Tibial artery (tissue), 4 donors: ENCODE measurements at regions not wholly inside any gene's neighbourhood (a gene's known extent, or its start where the extent isn't known, plus 50 kb on each side); places are given as distances from the start of the nearest gene placed in this dataset.

Source experiments
- DNase-seq, 2 donors: peaks; one replicate each; pipeline ENCODE4 v3.0.0-alpha.2; 2019
- H3K27ac ChIP-seq, 2 donors: fragments of 200-600 bp; sonication (generic) in 1 of 2; 1 replicate in 1 of 2; 2 replicates in 1 of 2; pipeline ENCODE4 v1.5.1; 2018 to 2019; ENCODE audit warnings: mild to moderate bottlenecking in 1 of 2
- H3K27me3 ChIP-seq, 2 donors: fragments of 200-600 bp; sonication (generic) in 1 of 2; one replicate each; pipeline versions ENCODE4 v1.5.1 to v1.6.0; 2016 to 2019
- H3K36me3 ChIP-seq, 3 donors: fragments of 200-600 bp; sonication (generic) in 2 of 3; one replicate each; pipeline ENCODE4 v1.5.1; 2016 to 2019; ENCODE audit warnings: mild to moderate bottlenecking in 2 of 3
- H3K4me1 ChIP-seq, 4 donors: fragments of 200-600 bp; sonication (generic) in 2 of 4; 1 replicate in 3 of 4; 2 replicates in 1 of 4; pipeline ENCODE4 v1.5.1; 2016 to 2019
- H3K4me3 ChIP-seq, 2 donors: fragments of 200-600 bp; sonication (generic) in 1 of 2; 1 replicate in 1 of 2; 2 replicates in 1 of 2; pipeline ENCODE4 v1.5.1; 2018 to 2019; ENCODE audit warnings: mild to moderate bottlenecking in 2 of 2
- H3K9me3 ChIP-seq, 3 donors: fragments of 200-600 bp; sonication (generic) in 1 of 3; one replicate each; pipeline ENCODE4 v1.5.1; 2016 to 2019
- intact Hi-C: fragments of 100-400 bp; cut with DNase I; formaldehyde crosslinking; loops from one replicate; pipeline ENCODE4 v1.15.0; 2023; ENCODE audit warnings: low total_unique reads
- TF ChIP-seq, protein P1 (sequence below), 2 experiments: fragments of 200-600 bp in 1 of 2; fragments of 450-650 bp in 1 of 2; IDR thresholded peaks; one replicate each; pipeline ENCODE4 v1.5.1; 2017 to 2019; ENCODE audit warnings: antibody characterized with exemption in 2 of 2, mild to moderate bottlenecking in 1 of 2, moderate library complexity in 1 of 2

DNA sequence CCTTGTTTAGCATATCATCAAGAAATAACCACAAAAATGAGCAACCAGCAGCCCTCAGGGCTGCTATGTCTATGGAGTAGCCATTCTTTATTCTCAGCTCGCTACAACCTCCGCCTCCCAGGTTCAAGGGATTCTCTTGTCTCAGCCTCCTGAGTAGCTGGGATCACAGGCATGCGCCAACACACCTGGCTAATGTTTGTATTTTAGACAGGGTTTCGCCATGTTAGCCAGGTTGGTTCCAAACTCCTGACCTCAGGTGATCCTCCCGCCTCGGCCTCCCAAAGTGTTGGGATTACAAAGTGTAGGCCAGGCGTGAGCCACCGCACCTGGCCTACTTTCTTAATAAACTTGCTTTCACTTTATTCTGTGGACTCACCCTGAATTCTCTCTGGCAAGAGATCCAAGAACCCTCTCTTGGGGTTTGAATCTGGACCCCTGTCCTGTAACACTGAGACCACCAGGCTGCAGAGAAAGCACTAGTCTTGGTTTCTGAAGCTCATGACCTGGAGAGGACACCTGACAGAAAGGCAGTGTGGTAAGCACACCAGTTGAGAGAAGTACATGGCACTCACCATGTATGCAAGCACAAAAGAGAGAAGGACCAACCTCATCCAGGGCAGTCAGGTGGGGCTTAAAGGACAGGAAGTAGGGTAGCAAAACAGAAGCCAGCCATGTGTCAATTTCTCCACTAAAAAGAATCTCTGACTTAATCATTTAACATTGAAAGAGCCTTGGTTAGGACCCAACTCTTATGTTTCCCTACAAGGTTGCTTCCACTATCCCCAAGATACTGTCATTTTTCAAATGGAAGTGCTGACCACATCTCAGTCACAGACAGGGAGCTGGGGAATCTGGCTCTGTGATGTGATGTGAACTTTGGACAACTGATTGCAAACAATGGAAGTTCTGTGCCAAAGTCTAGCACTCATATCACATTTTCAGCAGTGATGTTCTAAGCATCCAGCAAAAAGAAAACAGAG is 97.4 kb upstream of the DST start:
- H3K4me1 ChIP-seq, result peaks cover 0 to 31% (median 6%) of the 10 kb centered on the region in 4 donors

DNA sequence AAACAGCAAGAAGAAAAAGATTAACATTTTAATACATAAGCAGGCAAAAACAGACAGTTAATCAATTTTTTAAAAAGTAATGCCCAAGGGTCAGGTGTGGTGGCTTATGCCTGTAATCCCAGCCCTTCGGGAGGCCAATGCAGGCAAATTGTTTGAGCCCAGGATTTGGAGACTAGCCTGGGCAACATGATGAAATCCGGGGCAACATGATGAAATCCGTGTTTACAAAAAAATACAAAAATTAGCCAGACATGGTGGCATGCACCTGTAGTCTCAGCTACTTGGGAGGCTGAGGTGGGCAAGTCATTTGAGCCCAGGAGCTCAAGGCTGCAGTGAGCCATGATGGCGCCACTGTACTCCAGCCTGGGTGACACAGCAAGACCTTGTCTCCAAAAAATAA is 94.1 kb upstream of the DST start:
- Histone ChIP-seq H3K4me3 (no peak overlapping the region), H3K27me3 (no peaks in the 10 kb centered on the region), H3K4me1 (peaks cover 0 to 44% (median 4%) of the 10 kb centered on the region in 4 donors), H3K9me3 (no peaks in the 10 kb centered on the region), H3K36me3 (no peaks in the 10 kb centered on the region), H3K27ac (no peak overlapping the region)
- TF ChIP-seq, protein P1, sequence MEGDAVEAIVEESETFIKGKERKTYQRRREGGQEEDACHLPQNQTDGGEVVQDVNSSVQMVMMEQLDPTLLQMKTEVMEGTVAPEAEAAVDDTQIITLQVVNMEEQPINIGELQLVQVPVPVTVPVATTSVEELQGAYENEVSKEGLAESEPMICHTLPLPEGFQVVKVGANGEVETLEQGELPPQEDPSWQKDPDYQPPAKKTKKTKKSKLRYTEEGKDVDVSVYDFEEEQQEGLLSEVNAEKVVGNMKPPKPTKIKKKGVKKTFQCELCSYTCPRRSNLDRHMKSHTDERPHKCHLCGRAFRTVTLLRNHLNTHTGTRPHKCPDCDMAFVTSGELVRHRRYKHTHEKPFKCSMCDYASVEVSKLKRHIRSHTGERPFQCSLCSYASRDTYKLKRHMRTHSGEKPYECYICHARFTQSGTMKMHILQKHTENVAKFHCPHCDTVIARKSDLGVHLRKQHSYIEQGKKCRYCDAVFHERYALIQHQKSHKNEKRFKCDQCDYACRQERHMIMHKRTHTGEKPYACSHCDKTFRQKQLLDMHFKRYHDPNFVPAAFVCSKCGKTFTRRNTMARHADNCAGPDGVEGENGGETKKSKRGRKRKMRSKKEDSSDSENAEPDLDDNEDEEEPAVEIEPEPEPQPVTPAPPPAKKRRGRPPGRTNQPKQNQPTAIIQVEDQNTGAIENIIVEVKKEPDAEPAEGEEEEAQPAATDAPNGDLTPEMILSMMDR (IDR thresholded peaks at IDR 0.05), result no peak
- no peak for DNase-seq
- intact Hi-C loops, result no loop called here

More for the DNA sequence above, 97.4 kb upstream of the DST start:
- Histone ChIP-seq H3K36me3 (no peaks in the 10 kb centered on the region), H3K27ac (no peak overlapping the region), H3K9me3 (no peaks in the 10 kb centered on the region), H3K4me3 (no peak overlapping the region), H3K27me3 (no peaks in the 10 kb centered on the region)
- intact Hi-C loops, result no loop called here
- TF ChIP-seq, protein P1 (IDR thresholded peaks at IDR 0.05), result no peak
- DNase-seq, result no peak

DNA sequence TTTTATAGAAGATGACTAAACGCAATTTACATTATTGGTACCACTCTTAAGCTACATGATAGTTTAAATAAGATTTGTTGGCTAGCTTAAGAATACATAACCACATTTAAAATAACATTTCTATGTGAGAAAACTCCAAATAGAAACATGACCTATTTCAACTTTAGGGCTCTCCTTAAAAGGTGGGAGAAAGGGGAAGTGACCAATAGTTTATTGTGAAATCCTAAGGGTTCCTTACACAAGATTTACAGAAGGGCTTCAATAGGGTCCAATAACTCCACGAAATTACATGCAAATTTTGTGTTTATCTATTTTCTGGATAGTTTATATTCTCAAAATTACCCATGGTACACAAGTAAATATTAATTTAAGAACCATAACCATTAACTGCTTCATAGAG is 91.6 kb upstream of the DST start:
- no peak overlapping the region for H3K27ac ChIP-seq
- H3K4me1 ChIP-seq, result peaks cover 0 to 49% (median 7%) of the 10 kb centered on the region in 4 donors

DNA sequence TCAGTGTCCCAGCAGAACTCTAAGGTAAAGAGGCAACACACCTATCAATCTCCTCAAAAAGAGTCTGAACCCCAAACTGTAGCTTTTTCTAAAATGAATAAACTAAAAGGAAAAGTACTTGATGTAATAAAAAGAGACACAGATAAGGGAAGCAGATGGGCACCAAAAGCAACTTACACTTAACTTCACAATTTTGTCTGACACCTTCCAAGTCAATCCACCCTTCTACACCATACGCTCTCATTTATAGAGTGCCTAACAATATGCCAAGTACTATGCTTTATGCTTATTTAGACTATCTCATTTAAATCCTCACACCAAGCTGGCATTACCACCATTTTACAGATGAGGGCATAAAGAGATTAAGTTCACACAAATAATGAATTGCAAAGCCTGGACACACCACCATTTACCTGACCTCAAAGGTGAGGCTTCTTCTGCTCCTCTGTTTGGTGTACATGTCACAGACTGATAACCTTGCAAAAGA is 90.6 kb upstream of the DST start:
- Histone ChIP-seq H3K4me3 (no peak overlapping the region), H3K27me3 (no peaks in the 10 kb centered on the region), H3K9me3 (no peaks in the 10 kb centered on the region), H3K27ac (no peak overlapping the region), H3K4me1 (peaks cover 0 to 55% (median 7%) of the 10 kb centered on the region in 4 donors), H3K36me3 (no peaks in the 10 kb centered on the region)
- TF ChIP-seq, protein P1 (IDR thresholded peaks at IDR 0.05), result no peak
- intact Hi-C loops, result no loop called here
- no peak for DNase-seq

More for the DNA sequence above, 91.6 kb upstream of the DST start:
- no peaks in the 10 kb centered on the region for H3K9me3 ChIP-seq
- intact Hi-C loops, result no loop called here
- no peak overlapping the region for H3K4me3 ChIP-seq
- no peaks in the 10 kb centered on the region for H3K36me3 ChIP-seq
- DNase-seq, result no peak
- TF ChIP-seq, protein P1 (IDR thresholded peaks at IDR 0.05), result no peak
- no peaks in the 10 kb centered on the region for H3K27me3 ChIP-seq

DNA sequence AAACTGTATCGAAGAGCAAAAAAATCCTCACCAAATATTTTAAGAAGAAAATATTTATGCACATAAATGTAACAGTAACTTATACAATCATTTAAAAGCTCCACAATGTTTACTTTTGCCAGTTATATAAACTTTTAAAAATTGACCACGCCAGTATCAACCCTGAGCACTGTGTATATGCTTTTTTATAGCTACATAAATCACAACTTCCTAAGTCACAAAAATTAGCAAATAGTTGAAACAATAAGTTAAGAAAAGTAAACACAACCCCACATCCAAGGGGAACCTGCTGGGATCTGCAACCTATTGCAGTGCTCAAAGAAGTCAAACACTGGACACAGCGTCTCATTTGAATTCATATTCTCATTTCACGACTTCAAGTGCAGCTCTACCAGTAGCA is 89.8 kb upstream of the DST start:
- DNase-seq, result no peak
- Histone ChIP-seq H3K36me3 (no peaks in the 10 kb centered on the region), H3K27ac (no peak overlapping the region)

More for the DNA sequence above, 89.8 kb upstream of the DST start:
- H3K4me3 ChIP-seq, result no peak overlapping the region
- intact Hi-C loops, result no loop called here
- peaks cover 0 to 60% (median 7%) of the 10 kb centered on the region in 4 donors for H3K4me1 ChIP-seq
- H3K27me3 ChIP-seq, result no peaks in the 10 kb centered on the region
- no peaks in the 10 kb centered on the region for H3K9me3 ChIP-seq
- TF ChIP-seq, protein P1 (IDR thresholded peaks at IDR 0.05), result no peak
